Lower lobe of right lung (tissue), 2 donors: ENCODE measurements at regions not wholly inside any gene's neighbourhood (a gene's known extent, or its start where the extent isn't known, plus 50 kb on each side); places are given as distances from the start of the nearest gene placed in this dataset.

Source experiments
- ATAC-seq, 2 donors: fragments of 200-7000 bp; cut with Tn5 transposase; one replicate each; pipeline ENCODE4 v1.9.1; 2020 to 2022; ENCODE audit warnings: mild to moderate bottlenecking in 2 of 2, moderate library complexity in 2 of 2
- DNase-seq: peaks from one replicate; pipeline ENCODE4 v3.0.0-alpha.2; 2020
- H3K27ac ChIP-seq: fragments of 200-600 bp; one replicate; pipeline ENCODE4 v1.8.0; 2022
- H3K27me3 ChIP-seq: fragments of 200-600 bp; one replicate; pipeline ENCODE4 v1.8.0; 2022; ENCODE audit warnings: low read depth
- H3K36me3 ChIP-seq: fragments of 200-600 bp; one replicate; pipeline ENCODE4 v1.8.0; 2022; ENCODE audit warnings: mild to moderate bottlenecking
- H3K4me1 ChIP-seq: fragments of 200-600 bp; one replicate; pipeline ENCODE4 v1.8.0; 2022
- H3K4me3 ChIP-seq: fragments of 200-600 bp; one replicate; pipeline ENCODE4 v1.8.0; 2022; ENCODE audit warnings: mild to moderate bottlenecking
- H3K9me3 ChIP-seq: fragments of 200-600 bp; one replicate; pipeline ENCODE4 v1.8.0; 2022
- intact Hi-C: fragments of 100-400 bp; cut with DNase I; formaldehyde crosslinking; loops from one replicate; pipeline ENCODE4 v1.11.0; 2022
- TF ChIP-seq, protein P1 (sequence below): fragments of 200-600 bp; IDR thresholded peaks from one replicate; pipeline ENCODE4 v1.8.0; 2022; ENCODE audit warnings: antibody characterized with exemption, mild to moderate bottlenecking
- donor health status: DM: no; HTN: yes; CAD: no; lungs with severe emphysema.

DNA sequence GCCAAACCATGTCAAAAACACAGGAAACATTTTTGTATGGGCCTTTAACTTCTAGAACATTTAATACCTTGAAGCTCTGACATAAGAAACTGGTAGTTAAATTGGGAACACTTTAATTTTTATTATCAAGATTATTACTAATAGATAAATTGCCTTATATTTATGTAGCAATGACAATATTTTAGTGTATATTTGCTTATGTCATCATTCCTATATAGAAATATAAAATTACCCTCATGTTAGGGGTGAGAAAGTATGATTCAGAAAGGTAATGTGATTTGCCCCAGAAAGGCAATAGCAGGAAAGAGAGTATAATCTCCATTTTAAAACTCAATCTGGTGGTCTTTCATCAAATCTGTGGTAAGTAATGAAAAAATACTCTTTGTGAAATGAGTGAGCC lies 147.4 kb downstream of the IL15 start:
- DNase-seq (no peak), ATAC-seq (no peak)
- Histone ChIP-seq H3K9me3 (no peaks in the 10 kb centered on the region), H3K4me1 (no peaks in the 10 kb centered on the region), H3K4me3 (no peak overlapping the region), H3K36me3 (no peaks in the 10 kb centered on the region), H3K27ac (no peak overlapping the region), H3K27me3 (no peaks in the 10 kb centered on the region)
- intact Hi-C loops: no loop called here
- TF ChIP-seq, protein P1, sequence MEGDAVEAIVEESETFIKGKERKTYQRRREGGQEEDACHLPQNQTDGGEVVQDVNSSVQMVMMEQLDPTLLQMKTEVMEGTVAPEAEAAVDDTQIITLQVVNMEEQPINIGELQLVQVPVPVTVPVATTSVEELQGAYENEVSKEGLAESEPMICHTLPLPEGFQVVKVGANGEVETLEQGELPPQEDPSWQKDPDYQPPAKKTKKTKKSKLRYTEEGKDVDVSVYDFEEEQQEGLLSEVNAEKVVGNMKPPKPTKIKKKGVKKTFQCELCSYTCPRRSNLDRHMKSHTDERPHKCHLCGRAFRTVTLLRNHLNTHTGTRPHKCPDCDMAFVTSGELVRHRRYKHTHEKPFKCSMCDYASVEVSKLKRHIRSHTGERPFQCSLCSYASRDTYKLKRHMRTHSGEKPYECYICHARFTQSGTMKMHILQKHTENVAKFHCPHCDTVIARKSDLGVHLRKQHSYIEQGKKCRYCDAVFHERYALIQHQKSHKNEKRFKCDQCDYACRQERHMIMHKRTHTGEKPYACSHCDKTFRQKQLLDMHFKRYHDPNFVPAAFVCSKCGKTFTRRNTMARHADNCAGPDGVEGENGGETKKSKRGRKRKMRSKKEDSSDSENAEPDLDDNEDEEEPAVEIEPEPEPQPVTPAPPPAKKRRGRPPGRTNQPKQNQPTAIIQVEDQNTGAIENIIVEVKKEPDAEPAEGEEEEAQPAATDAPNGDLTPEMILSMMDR: no peak

DNA sequence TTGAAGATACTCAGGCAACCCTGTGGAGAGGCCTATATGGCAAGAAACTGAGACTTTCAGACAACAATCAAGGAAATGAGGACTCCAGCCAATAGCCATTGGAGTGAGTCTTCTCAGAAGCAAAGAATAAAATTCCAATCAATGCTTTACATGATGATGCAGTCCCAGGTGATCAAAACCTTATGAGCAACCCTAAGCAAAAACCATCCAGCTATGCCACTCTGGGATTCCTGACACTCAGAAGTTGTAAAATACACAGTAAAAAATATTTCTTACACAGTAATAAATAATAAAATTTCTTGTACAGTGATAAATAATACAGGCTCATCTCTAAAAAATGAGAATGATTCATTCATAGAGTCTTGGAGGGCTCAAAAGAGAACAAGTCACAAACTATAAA lies 150.6 kb downstream of the IL15 start:
- intact Hi-C loops: no loop called here
- H3K36me3 ChIP-seq: no peaks in the 10 kb centered on the region
- no peak overlapping the region for H3K4me3 ChIP-seq
- ATAC-seq (no peak), DNase-seq (no peak)
- TF ChIP-seq, protein P1: no peak
- H3K27ac ChIP-seq: no peak overlapping the region
- no peaks in the 10 kb centered on the region for H3K4me1 ChIP-seq
- no peaks in the 10 kb centered on the region for H3K9me3 ChIP-seq
- H3K27me3 ChIP-seq: no peaks in the 10 kb centered on the region

DNA sequence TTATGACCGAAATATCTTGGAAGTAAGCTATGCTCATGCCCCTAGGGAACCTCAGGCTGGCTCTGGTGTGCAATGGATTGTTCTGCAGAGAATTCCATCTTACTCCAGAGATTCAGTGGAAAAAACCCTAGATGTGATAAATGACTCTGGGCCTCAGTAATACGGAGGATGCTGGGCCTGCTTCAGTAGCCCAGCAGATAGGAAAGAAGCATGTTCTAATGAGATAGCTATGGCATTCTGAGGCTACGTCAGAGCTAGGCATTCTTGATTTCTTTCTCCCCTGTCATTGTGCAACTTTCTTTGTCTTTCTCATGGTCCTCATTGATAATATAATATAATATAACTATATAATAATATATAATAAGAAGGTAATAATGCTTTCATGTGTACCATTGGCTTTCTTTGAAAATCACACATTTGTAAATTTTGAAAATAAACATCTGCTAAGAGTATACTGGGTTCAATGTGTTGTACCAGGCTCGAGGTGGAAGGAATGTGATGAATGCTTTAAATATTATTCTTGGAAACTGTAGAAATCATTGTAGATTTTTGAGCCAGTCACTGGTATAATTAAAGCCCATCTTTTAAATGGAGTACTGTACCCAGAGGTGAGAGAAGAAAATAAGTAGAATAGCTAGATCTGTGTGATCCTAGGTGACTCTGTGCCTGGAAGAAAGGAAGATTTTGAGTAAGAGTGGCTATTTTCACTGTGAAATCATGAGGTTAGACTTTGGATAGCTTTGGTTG lies 152.0 kb downstream of the IL15 start:
- no peaks in the 10 kb centered on the region for H3K27me3 ChIP-seq
- H3K4me3 ChIP-seq: no peak overlapping the region
- TF ChIP-seq, protein P1: no peak
- intact Hi-C loops: no loop called here
- no peak overlapping the region for H3K27ac ChIP-seq
- no peaks in the 10 kb centered on the region for H3K4me1 ChIP-seq
- no peaks in the 10 kb centered on the region for H3K36me3 ChIP-seq
- no peaks in the 10 kb centered on the region for H3K9me3 ChIP-seq
- no peak for ATAC-seq
- DNase-seq: no peak

DNA sequence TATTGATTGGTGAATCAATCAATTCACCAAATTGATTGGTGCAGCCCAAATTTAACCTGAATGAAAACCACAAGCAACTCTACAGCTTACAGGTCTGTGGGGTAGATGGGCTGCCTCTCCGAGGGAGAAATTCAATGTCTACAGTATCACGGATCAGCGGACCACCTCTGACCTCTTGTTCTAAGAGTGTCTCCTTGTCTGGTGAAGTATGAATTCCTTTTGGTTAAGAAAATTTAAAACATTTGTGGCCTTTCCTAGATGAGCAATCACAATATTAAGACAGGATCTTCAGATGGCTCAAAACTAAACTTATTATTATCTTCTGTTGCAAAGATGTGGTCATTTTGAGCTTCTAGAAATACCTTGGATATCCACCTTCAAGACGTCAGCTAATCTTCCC lies 153.3 kb downstream of the IL15 start:
- Histone ChIP-seq H3K4me3 (no peak overlapping the region), H3K4me1 (no peaks in the 10 kb centered on the region), H3K9me3 (no peaks in the 10 kb centered on the region), H3K27me3 (no peaks in the 10 kb centered on the region), H3K36me3 (no peaks in the 10 kb centered on the region), H3K27ac (no peak overlapping the region)
- intact Hi-C loops: no loop called here
- TF ChIP-seq, protein P1: no peak
- ATAC-seq (no peak), DNase-seq (no peak)

DNA sequence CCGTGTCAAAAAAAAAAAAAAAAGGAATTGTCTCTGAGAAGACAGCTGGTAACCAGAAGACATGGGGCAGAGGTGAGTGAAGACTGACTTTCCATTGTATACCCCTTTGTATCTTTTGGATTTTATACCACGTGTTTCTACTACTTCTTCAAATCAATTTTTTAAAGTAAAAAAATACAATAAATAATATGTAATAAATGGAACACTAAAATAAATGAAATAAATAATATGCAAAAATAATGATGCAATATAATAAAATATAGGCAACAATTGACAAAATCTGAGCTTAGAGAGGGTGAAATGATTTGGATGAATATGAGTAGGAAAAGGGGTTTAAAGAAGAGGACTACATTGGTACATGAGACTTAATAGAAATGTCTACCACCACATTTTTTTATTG lies 155.8 kb downstream of the IL15 start:
- H3K4me1 ChIP-seq: no peaks in the 10 kb centered on the region
- no peaks in the 10 kb centered on the region for H3K27me3 ChIP-seq
- H3K9me3 ChIP-seq: no peaks in the 10 kb centered on the region
- intact Hi-C loops: no loop called here
- no peak for ATAC-seq
- H3K4me3 ChIP-seq: no peak overlapping the region
- no peak for DNase-seq
- no peaks in the 10 kb centered on the region for H3K36me3 ChIP-seq
- TF ChIP-seq, protein P1: no peak
- no peak overlapping the region for H3K27ac ChIP-seq
